ENCODE measurements at regions not wholly inside any gene's neighbourhood (a gene's known extent, or its start where the extent isn't known, plus 50 kb on each side); places are given as distances from the start of the nearest gene placed in this dataset.

- no peak overlapping the region for H3K27ac Mint-ChIP-seq (ENCODE audit: unreplicated experiment)
- Histone ChIP-seq H3K27me3 (ENCODE audit: insufficient read depth, low read length) (no peaks in the 10 kb centered on the region), H3K79me2 (ENCODE audit: insufficient read depth, low read length) (no peaks in the 10 kb centered on the region), H3K4me2 (ENCODE audit: low read length) (no peak overlapping the region), H3K27ac (ENCODE audit: low read depth, low read length) (no peak overlapping the region), H3K36me3 (ENCODE audit: insufficient read depth, low read length) (no peaks in the 10 kb centered on the region), H3K9ac (ENCODE audit: low read length) (no peak overlapping the region), H3K4me1 (ENCODE audit: insufficient read depth, low read length) (no peaks in the 10 kb centered on the region), H4K20me1 (ENCODE audit: insufficient read depth, low read length) (no peaks in the 10 kb centered on the region), H3K9me3 (ENCODE audit: insufficient read depth, low read depth, low read length) (no peaks in the 10 kb centered on the region), H2AFZ (ENCODE audit: low read depth, low read length) (no peak overlapping the region), H3K4me3 (ENCODE audit: insufficient read depth, low read depth, low read length) (no peak overlapping the region)
- peaks cover 7% of the 10 kb centered on the region for H3K9me3 Mint-ChIP-seq (ENCODE audit: unreplicated experiment)
- H3K4me3 Mint-ChIP-seq (ENCODE audit: unreplicated experiment) = no peak overlapping the region
- H3K4me1 Mint-ChIP-seq (ENCODE audit: low read depth, unreplicated experiment) = peaks cover 3% of the 10 kb centered on the region
- DNase-seq (ENCODE audit: low read depth) = no peak
- peaks cover 9% of the 10 kb centered on the region for H3K27me3 Mint-ChIP-seq (ENCODE audit: low read depth, unreplicated experiment)
- no peaks in the 10 kb centered on the region for H3K36me3 Mint-ChIP-seq (ENCODE audit: low read depth, unreplicated experiment)
- FAIRE-seq = no peak
- TF ChIP-seq, protein P1, sequence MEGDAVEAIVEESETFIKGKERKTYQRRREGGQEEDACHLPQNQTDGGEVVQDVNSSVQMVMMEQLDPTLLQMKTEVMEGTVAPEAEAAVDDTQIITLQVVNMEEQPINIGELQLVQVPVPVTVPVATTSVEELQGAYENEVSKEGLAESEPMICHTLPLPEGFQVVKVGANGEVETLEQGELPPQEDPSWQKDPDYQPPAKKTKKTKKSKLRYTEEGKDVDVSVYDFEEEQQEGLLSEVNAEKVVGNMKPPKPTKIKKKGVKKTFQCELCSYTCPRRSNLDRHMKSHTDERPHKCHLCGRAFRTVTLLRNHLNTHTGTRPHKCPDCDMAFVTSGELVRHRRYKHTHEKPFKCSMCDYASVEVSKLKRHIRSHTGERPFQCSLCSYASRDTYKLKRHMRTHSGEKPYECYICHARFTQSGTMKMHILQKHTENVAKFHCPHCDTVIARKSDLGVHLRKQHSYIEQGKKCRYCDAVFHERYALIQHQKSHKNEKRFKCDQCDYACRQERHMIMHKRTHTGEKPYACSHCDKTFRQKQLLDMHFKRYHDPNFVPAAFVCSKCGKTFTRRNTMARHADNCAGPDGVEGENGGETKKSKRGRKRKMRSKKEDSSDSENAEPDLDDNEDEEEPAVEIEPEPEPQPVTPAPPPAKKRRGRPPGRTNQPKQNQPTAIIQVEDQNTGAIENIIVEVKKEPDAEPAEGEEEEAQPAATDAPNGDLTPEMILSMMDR (IDR thresholded peaks at IDR 0.05; ENCODE audit: insufficient read depth, low read depth, low read length) = no peak
- TF ChIP-seq EZH2 (IDR thresholded peaks at IDR 0.05; ENCODE audit: insufficient read depth, low read length) = no peak
These were observed 121.4 kb upstream of the SV2C start for GRCh38 chr5:75961818-75962217.

DNA sequence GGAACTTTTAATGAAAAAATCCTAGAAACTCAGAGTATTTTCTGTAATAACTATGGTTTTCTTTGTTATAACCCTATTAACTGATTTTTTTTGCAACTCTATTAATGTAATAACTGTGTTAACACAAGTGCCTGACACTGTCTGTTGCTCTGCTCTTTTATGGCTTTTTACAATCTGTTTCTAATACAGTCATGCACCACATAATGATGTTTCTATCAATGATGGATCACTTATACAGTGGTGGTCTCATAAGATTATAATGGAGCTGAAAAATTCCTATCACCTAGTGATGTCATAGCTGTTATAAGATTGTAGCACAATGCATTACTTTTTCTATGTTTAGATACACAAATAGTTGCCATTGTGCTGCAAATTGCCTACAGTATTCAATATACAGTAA, 123.1 kb upstream of the SV2C start:
- no peak for DNase-seq (ENCODE audit: low read depth)
- Mint-ChIP-seq H3K27ac (ENCODE audit: unreplicated experiment) (no peak overlapping the region), H3K27me3 (ENCODE audit: low read depth, unreplicated experiment) (peaks cover 9% of the 10 kb centered on the region)

GRCh38 chr5:75952963-75953362, 130.2 kb upstream of the SV2C start:
- Mint-ChIP-seq H3K4me1 (ENCODE audit: low read depth, unreplicated experiment) (no peaks in the 10 kb centered on the region), H3K27ac (ENCODE audit: unreplicated experiment) (no peak overlapping the region), H3K4me3 (ENCODE audit: unreplicated experiment) (no peak overlapping the region), H3K27me3 (ENCODE audit: low read depth, unreplicated experiment) (no peaks in the 10 kb centered on the region), H3K9me3 (ENCODE audit: unreplicated experiment) (peaks cover 6% of the 10 kb centered on the region), H3K36me3 (ENCODE audit: low read depth, unreplicated experiment) (no peaks in the 10 kb centered on the region)
- no peak overlapping the region for H2AFZ ChIP-seq (ENCODE audit: low read depth, low read length)
- no peaks in the 10 kb centered on the region for H3K79me2 ChIP-seq (ENCODE audit: insufficient read depth, low read length)
- H4K20me1 ChIP-seq (ENCODE audit: insufficient read depth, low read length) = no peaks in the 10 kb centered on the region
- TF ChIP-seq, protein P1 (IDR thresholded peaks at IDR 0.05; ENCODE audit: insufficient read depth, low read depth, low read length) = no peak
- no peak for TF ChIP-seq EZH2 (IDR thresholded peaks at IDR 0.05; ENCODE audit: insufficient read depth, low read length)
- H3K4me3 ChIP-seq (ENCODE audit: insufficient read depth, low read depth, low read length) = no peak overlapping the region
- no peaks in the 10 kb centered on the region for H3K36me3 ChIP-seq (ENCODE audit: insufficient read depth, low read length)
- no peak for DNase-seq (ENCODE audit: low read depth)
- no peak for FAIRE-seq
- no peaks in the 10 kb centered on the region for H3K4me1 ChIP-seq (ENCODE audit: insufficient read depth, low read length)
- H3K9ac ChIP-seq (ENCODE audit: low read length) = no peak overlapping the region
- H3K4me2 ChIP-seq (ENCODE audit: low read length) = no peak overlapping the region
- H3K9me3 ChIP-seq (ENCODE audit: insufficient read depth, low read depth, low read length) = no peaks in the 10 kb centered on the region
- no peaks in the 10 kb centered on the region for H3K27me3 ChIP-seq (ENCODE audit: insufficient read depth, low read length)
- H3K27ac ChIP-seq (ENCODE audit: low read depth, low read length) = no peak overlapping the region

More for the DNA sequence above, 123.1 kb upstream of the SV2C start:
- peaks cover 7% of the 10 kb centered on the region for H3K9me3 Mint-ChIP-seq (ENCODE audit: unreplicated experiment)
- H3K4me1 Mint-ChIP-seq (ENCODE audit: low read depth, unreplicated experiment) = peaks cover 3% of the 10 kb centered on the region
- no peaks in the 10 kb centered on the region for H4K20me1 ChIP-seq (ENCODE audit: insufficient read depth, low read length)
- no peaks in the 10 kb centered on the region for H3K27me3 ChIP-seq (ENCODE audit: insufficient read depth, low read length)
- H3K9me3 ChIP-seq (ENCODE audit: insufficient read depth, low read depth, low read length) = no peaks in the 10 kb centered on the region
- no peak overlapping the region for H3K27ac ChIP-seq (ENCODE audit: low read depth, low read length)
- no peak overlapping the region for H2AFZ ChIP-seq (ENCODE audit: low read depth, low read length)
- no peaks in the 10 kb centered on the region for H3K36me3 Mint-ChIP-seq (ENCODE audit: low read depth, unreplicated experiment)
- H3K9ac ChIP-seq (ENCODE audit: low read length) = no peak overlapping the region
- no peak overlapping the region for H3K4me3 ChIP-seq (ENCODE audit: insufficient read depth, low read depth, low read length)
- no peaks in the 10 kb centered on the region for H3K4me1 ChIP-seq (ENCODE audit: insufficient read depth, low read length)
- no peaks in the 10 kb centered on the region for H3K79me2 ChIP-seq (ENCODE audit: insufficient read depth, low read length)
- no peak overlapping the region for H3K4me3 Mint-ChIP-seq (ENCODE audit: unreplicated experiment)
- no peak for TF ChIP-seq EZH2 (IDR thresholded peaks at IDR 0.05; ENCODE audit: insufficient read depth, low read length)
- TF ChIP-seq, protein P1 (IDR thresholded peaks at IDR 0.05; ENCODE audit: insufficient read depth, low read depth, low read length) = no peak
- no peak for FAIRE-seq
- H3K4me2 ChIP-seq (ENCODE audit: low read length) = no peak overlapping the region
- no peaks in the 10 kb centered on the region for H3K36me3 ChIP-seq (ENCODE audit: insufficient read depth, low read length)
